GM23338 (cell line): ENCODE measurements at regions not wholly inside any gene's neighbourhood (a gene's known extent, or its start where the extent isn't known, plus 50 kb on each side); places are given as distances from the start of the nearest gene placed in this dataset.

Source experiments
- EZH2 ChIP-seq: fragments of 200-600 bp; sonication (generic); IDR thresholded peaks from one replicate; pipeline ENCODE4 v1.8.0; 2017; ENCODE audit warnings: antibody characterized with exemption, mild to moderate bottlenecking, low read depth; ENCODE audit not compliant: unreplicated experiment
- EZH2phosphoT487 ChIP-seq: fragments of 200-600 bp; sonication (generic); IDR thresholded peaks from one replicate; pipeline ENCODE4 v1.8.1; 2018; ENCODE audit warnings: antibody characterized with exemption; ENCODE audit not compliant: unreplicated experiment
- JUNB ChIP-seq: IDR thresholded peaks from one replicate; pipeline ENCODE4 v1.6.1; 2016; ENCODE audit warnings: antibody characterized with exemption; ENCODE audit not compliant: unreplicated experiment
- NANOG ChIP-seq: IDR thresholded peaks from 2 replicates; pipeline ENCODE4 v1.6.1; 2016; ENCODE audit warnings: antibody characterized with exemption, borderline replicate concordance
- POLR2AphosphoS5 ChIP-seq: IDR thresholded peaks from 2 replicates; pipeline ENCODE4 v1.6.1; 2016; ENCODE audit warnings: antibody characterized with exemption, low read depth
- TF ChIP-seq, protein P1 (sequence below), 2 experiments: fragments of 200-600 bp in 1 of 2; sonication (generic) in 1 of 2; conservative IDR thresholded peaks; 2 replicates each; pipeline versions ENCODE4 v1.5.1 to v1.6.1; 2016 to 2017; ENCODE audit warnings: antibody characterized with exemption in 2 of 2, low read depth in 2 of 2, mild to moderate bottlenecking in 2 of 2, moderate library complexity in 1 of 2
- TF ChIP-seq, protein P2 (sequence below): IDR thresholded peaks from one replicate; pipeline ENCODE4 v1.6.1; 2018; ENCODE audit warnings: antibody characterized with exemption; ENCODE audit not compliant: unreplicated experiment
- TF ChIP-seq, protein P3 (sequence below): IDR thresholded peaks from 2 replicates; pipeline ENCODE4 v1.6.1; 2016; ENCODE audit warnings: antibody characterized with exemption

DNA sequence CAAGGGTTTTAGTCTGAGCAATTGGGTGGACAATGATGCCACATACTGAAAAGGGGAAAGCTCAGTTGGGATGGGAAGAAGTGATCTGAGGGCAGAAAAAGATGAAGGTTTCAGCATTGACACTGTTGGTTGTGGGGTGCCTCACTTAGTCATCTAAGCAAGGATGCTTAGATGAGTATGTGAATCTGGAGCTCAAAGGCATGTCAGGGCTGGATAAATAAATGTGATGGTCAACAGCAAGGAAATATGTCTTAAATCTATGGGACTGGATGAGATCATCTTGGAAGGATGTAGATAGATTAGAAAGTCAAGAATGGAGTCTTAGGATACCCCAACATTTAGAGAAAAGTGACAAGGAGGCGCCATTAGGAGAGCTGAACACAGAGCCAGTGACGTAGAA lies 114.6 kb downstream of the ZBTB18 start:
- TF ChIP-seq NANOG: no peak
- TF ChIP-seq, protein P1, sequence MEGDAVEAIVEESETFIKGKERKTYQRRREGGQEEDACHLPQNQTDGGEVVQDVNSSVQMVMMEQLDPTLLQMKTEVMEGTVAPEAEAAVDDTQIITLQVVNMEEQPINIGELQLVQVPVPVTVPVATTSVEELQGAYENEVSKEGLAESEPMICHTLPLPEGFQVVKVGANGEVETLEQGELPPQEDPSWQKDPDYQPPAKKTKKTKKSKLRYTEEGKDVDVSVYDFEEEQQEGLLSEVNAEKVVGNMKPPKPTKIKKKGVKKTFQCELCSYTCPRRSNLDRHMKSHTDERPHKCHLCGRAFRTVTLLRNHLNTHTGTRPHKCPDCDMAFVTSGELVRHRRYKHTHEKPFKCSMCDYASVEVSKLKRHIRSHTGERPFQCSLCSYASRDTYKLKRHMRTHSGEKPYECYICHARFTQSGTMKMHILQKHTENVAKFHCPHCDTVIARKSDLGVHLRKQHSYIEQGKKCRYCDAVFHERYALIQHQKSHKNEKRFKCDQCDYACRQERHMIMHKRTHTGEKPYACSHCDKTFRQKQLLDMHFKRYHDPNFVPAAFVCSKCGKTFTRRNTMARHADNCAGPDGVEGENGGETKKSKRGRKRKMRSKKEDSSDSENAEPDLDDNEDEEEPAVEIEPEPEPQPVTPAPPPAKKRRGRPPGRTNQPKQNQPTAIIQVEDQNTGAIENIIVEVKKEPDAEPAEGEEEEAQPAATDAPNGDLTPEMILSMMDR (conservative IDR thresholded peaks at IDR 0.05; ENCODE audit: low read depth in 2 of 2): no peak
- TF ChIP-seq POLR2AphosphoS5: no peak
- TF ChIP-seq EZH2phosphoT487: no peak
- TF ChIP-seq, protein P2, sequence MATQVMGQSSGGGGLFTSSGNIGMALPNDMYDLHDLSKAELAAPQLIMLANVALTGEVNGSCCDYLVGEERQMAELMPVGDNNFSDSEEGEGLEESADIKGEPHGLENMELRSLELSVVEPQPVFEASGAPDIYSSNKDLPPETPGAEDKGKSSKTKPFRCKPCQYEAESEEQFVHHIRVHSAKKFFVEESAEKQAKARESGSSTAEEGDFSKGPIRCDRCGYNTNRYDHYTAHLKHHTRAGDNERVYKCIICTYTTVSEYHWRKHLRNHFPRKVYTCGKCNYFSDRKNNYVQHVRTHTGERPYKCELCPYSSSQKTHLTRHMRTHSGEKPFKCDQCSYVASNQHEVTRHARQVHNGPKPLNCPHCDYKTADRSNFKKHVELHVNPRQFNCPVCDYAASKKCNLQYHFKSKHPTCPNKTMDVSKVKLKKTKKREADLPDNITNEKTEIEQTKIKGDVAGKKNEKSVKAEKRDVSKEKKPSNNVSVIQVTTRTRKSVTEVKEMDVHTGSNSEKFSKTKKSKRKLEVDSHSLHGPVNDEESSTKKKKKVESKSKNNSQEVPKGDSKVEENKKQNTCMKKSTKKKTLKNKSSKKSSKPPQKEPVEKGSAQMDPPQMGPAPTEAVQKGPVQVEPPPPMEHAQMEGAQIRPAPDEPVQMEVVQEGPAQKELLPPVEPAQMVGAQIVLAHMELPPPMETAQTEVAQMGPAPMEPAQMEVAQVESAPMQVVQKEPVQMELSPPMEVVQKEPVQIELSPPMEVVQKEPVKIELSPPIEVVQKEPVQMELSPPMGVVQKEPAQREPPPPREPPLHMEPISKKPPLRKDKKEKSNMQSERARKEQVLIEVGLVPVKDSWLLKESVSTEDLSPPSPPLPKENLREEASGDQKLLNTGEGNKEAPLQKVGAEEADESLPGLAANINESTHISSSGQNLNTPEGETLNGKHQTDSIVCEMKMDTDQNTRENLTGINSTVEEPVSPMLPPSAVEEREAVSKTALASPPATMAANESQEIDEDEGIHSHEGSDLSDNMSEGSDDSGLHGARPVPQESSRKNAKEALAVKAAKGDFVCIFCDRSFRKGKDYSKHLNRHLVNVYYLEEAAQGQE: no peak
- TF ChIP-seq EZH2: no peak
- TF ChIP-seq, protein P3, sequence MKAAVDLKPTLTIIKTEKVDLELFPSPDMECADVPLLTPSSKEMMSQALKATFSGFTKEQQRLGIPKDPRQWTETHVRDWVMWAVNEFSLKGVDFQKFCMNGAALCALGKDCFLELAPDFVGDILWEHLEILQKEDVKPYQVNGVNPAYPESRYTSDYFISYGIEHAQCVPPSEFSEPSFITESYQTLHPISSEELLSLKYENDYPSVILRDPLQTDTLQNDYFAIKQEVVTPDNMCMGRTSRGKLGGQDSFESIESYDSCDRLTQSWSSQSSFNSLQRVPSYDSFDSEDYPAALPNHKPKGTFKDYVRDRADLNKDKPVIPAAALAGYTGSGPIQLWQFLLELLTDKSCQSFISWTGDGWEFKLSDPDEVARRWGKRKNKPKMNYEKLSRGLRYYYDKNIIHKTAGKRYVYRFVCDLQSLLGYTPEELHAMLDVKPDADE: no peak
- no peak for TF ChIP-seq JUNB
